CD14-positive monocyte (primary cell): ENCODE measurements at regions not wholly inside any gene's neighbourhood (a gene's known extent, or its start where the extent isn't known, plus 50 kb on each side); places are given as distances from the start of the nearest gene placed in this dataset.

Experiments
- DNase-seq, 3 donors: peaks; one replicate each; pipeline ENCODE4 v3.0.0-alpha.2; 2011 to 2022
- H2AFZ ChIP-seq: 2 replicates; pipeline ENCODE4 v1.6.0; 2012; ENCODE audit warnings: mild to moderate bottlenecking, low read depth, low read length, inconsistent platforms; ENCODE audit not compliant: insufficient read depth, poor library complexity, severe bottlenecking
- H3K27ac ChIP-seq, 2 donors: 1 replicate in 1 of 2; 2 replicates in 1 of 2; pipeline ENCODE4 v1.5.1; 2012 to 2013; ENCODE audit warnings: low read length in 2 of 2, control low read depth in 1 of 2, inconsistent platforms in 1 of 2, low read depth in 1 of 2, mild to moderate bottlenecking in 1 of 2
- H3K27me3 ChIP-seq, 2 donors: one replicate each; pipeline versions ENCODE4 v1.6.0 to v1.6.1; 2011 to 2013; ENCODE audit warnings: low read length in 2 of 2; ENCODE audit not compliant: control insufficient read depth in 2 of 2, insufficient read depth in 2 of 2
- H3K36me3 ChIP-seq, 2 donors: replicated peaks in 1 of 2; 1 replicate in 1 of 2; 2 replicates in 1 of 2; pipeline versions ENCODE4 v1.5.1 to v1.6.1; 2012 to 2013; ENCODE audit warnings: low read length in 2 of 2, control low read depth in 1 of 2, inconsistent platforms in 1 of 2, mild to moderate bottlenecking in 1 of 2; ENCODE audit not compliant: insufficient read depth in 2 of 2, control insufficient read depth in 1 of 2
- H3K4me1 ChIP-seq, 2 donors: 1 replicate in 1 of 2; 2 replicates in 1 of 2; pipeline versions ENCODE4 v1.5.1 to v1.6.1; 2012 to 2013; ENCODE audit warnings: low read length in 2 of 2, control low read depth in 1 of 2, inconsistent platforms in 1 of 2, mild to moderate bottlenecking in 1 of 2, moderate library complexity in 1 of 2; ENCODE audit not compliant: insufficient read depth in 2 of 2, control insufficient read depth in 1 of 2
- H3K4me2 ChIP-seq: replicated peaks from 2 replicates; pipeline ENCODE3; 2012; ENCODE audit warnings: low read length, moderate library complexity, mild to moderate bottlenecking; ENCODE audit not compliant: poor library complexity, severe bottlenecking; ENCODE audit errors: extremely low read depth
- H3K4me3 ChIP-seq, 3 experiments: fragments of 200-600 bp in 1 of 3; sonication (generic) in 1 of 3; replicated peaks in 1 of 3; 1 replicate in 2 of 3; 2 replicates in 1 of 3; pipeline ENCODE4 v1.5.1; 2011 to 2013; ENCODE audit warnings: low read length in 3 of 3, mild to moderate bottlenecking in 3 of 3, control low read depth in 2 of 3, low read depth in 2 of 3, inconsistent platforms in 1 of 3, moderate library complexity in 1 of 3
- H3K79me2 ChIP-seq: 2 replicates; pipeline ENCODE4 v1.6.0; 2012; ENCODE audit warnings: mild to moderate bottlenecking, control low read depth, inconsistent platforms, low read length, moderate library complexity; ENCODE audit not compliant: insufficient read depth
- H3K9ac ChIP-seq: 2 replicates; pipeline ENCODE4 v1.6.0; 2017; ENCODE audit warnings: low read length, mild to moderate bottlenecking; ENCODE audit not compliant: insufficient read depth, poor library complexity, severe bottlenecking
- H3K9me3 ChIP-seq, 2 donors: replicated peaks in 1 of 2; 1 replicate in 1 of 2; 2 replicates in 1 of 2; pipeline versions ENCODE4 v1.5.1 to v1.6.1; 2012 to 2013; ENCODE audit warnings: low read length in 2 of 2, control low read depth in 1 of 2; ENCODE audit not compliant: control insufficient read depth in 1 of 2, insufficient read depth in 1 of 2
- H4K20me1 ChIP-seq: 2 replicates; pipeline ENCODE4 v1.6.0; 2012; ENCODE audit warnings: mild to moderate bottlenecking, low read length, control low read depth, moderate library complexity; ENCODE audit not compliant: insufficient read depth
- H3K27ac Mint-ChIP-seq, 7 donors: one replicate each; pipeline ENCODE4 v1.8.0; 2020; ENCODE audit warnings: mild to moderate bottlenecking in 7 of 7, mixed read lengths in 7 of 7, moderate library complexity in 6 of 7, inconsistent platforms in 2 of 7
- H3K27me3 Mint-ChIP-seq, 3 donors: one replicate each; pipeline ENCODE4 v1.8.0; 2021 to 2022; ENCODE audit warnings: low read depth in 3 of 3, mild to moderate bottlenecking in 3 of 3, mixed read lengths in 3 of 3, moderate library complexity in 3 of 3, inconsistent platforms in 1 of 3
- H3K36me3 Mint-ChIP-seq, 2 donors: one replicate each; pipeline ENCODE4 v1.8.0; 2020; ENCODE audit warnings: mixed read lengths in 2 of 2, inconsistent platforms in 1 of 2, mild to moderate bottlenecking in 1 of 2
- H3K4me1 Mint-ChIP-seq: one replicate; pipeline ENCODE4 v1.8.0; 2020; ENCODE audit warnings: mild to moderate bottlenecking, mixed read lengths
- H3K4me3 Mint-ChIP-seq, 2 donors: one replicate each; pipeline ENCODE4 v1.8.0; 2020; ENCODE audit warnings: mild to moderate bottlenecking in 2 of 2, mixed read lengths in 2 of 2, moderate library complexity in 1 of 2
- H3K9me3 Mint-ChIP-seq, 7 donors: one replicate each; pipeline ENCODE4 v1.8.0; 2020 to 2022; ENCODE audit warnings: mixed read lengths in 7 of 7, mild to moderate bottlenecking in 6 of 7, moderate library complexity in 6 of 7, inconsistent platforms in 2 of 7
- CTCF ChIP-seq: fragments of 200-600 bp; IDR thresholded peaks from one replicate; pipeline ENCODE4 v1.8.0; 2022; ENCODE audit warnings: antibody characterized with exemption, mild to moderate bottlenecking
- WGBS: methylation state at CpG from one replicate; pipeline ENCODE4 v1.1.5; 2013; ENCODE audit warnings: missing lambda C conversion rate; ENCODE audit not compliant: insufficient coverage; 5-methylcytosine and 5-hydroxymethylcytosine counted together
- intact Hi-C, 2 donors: fragments of 100-400 bp; cut with micrococcal nuclease; formaldehyde crosslinking; loops; one replicate each; pipeline versions ENCODE4 v1.15.0 to v1.15.1; 2023

GRCh38 chr6:14281811-14282660 lies 164.5 kb downstream of the CD83 start:
- H3K27me3 Mint-ChIP-seq: peaks cover 0 to 4% (median 2%) of the 10 kb centered on the region in 3 donors
- Histone ChIP-seq H3K79me2 (no peaks in the 10 kb centered on the region), H3K27ac (no peak overlapping the region), H2AFZ (no peak overlapping the region), H3K27me3 (no peaks in the 10 kb centered on the region), H3K9ac (no peak overlapping the region), H3K36me3 (no peaks in the 10 kb centered on the region), H3K4me1 (peaks cover 12 to 14% of the 10 kb centered on the region in 2 donors), H3K4me2 (no peak overlapping the region), H4K20me1 (no peaks in the 10 kb centered on the region), H3K9me3 (peaks cover 0 to 10% of the 10 kb centered on the region in 2 donors), H3K4me3 (no peak overlapping the region)
- peaks cover 5 to 9% (median 8%) of the 10 kb centered on the region in 7 donors for H3K9me3 Mint-ChIP-seq
- intact Hi-C loops: no loop called here
- H3K36me3 Mint-ChIP-seq: no peaks in the 10 kb centered on the region
- H3K4me1 Mint-ChIP-seq: peaks cover 15% of the 10 kb centered on the region
- no peak for TF ChIP-seq CTCF
- H3K4me3 Mint-ChIP-seq: no peak overlapping the region
- no peak overlapping the region for H3K27ac Mint-ChIP-seq
- WGBS: 95% methylated on average over 13 of the region's 25 CpGs
- no peak for DNase-seq

GRCh38 chr6:14282854-14283505 lies 165.4 kb downstream of the CD83 start:
- intact Hi-C loops: no loop called here
- 90% methylated on average over 6 of the region's 10 CpGs for WGBS

More at GRCh38 chr6:14282854-14283505, 165.4 kb downstream of the CD83 start:
- Histone ChIP-seq H3K4me2 (no peak overlapping the region), H3K36me3 (no peaks in the 10 kb centered on the region), H3K27ac (no peak overlapping the region), H2AFZ (no peak overlapping the region), H3K27me3 (no peaks in the 10 kb centered on the region), H3K9me3 (peaks cover 0 to 10% of the 10 kb centered on the region in 2 donors), H4K20me1 (no peaks in the 10 kb centered on the region), H3K79me2 (no peaks in the 10 kb centered on the region), H3K4me3 (no peak overlapping the region), H3K4me1 (peaks cover 7 to 8% of the 10 kb centered on the region in 2 donors), H3K9ac (no peak overlapping the region)
- no peak for TF ChIP-seq CTCF
- no peaks in the 10 kb centered on the region for H3K36me3 Mint-ChIP-seq
- no peak for DNase-seq
- no peak overlapping the region for H3K4me3 Mint-ChIP-seq
- peaks cover 7% of the 10 kb centered on the region for H3K4me1 Mint-ChIP-seq
- no peak overlapping the region for H3K27ac Mint-ChIP-seq
- H3K27me3 Mint-ChIP-seq: peaks cover 0 to 2% (median 2%) of the 10 kb centered on the region in 3 donors
- H3K9me3 Mint-ChIP-seq: peaks cover 5 to 9% (median 8%) of the 10 kb centered on the region in 7 donors
